ENCODE measurements at regions not wholly inside any gene's neighbourhood (a gene's known extent, or its start where the extent isn't known, plus 50 kb on each side); places are given as distances from the start of the nearest gene placed in this dataset.

GRCh38 chr18:51668607-51669006, 471.1 kb upstream of the MEX3C start:
- no peak for TF ChIP-seq POLR2AphosphoS5 (IDR thresholded peaks at IDR 0.05; ENCODE audit: low read depth)
- no peak for TF ChIP-seq REST (IDR thresholded peaks at IDR 0.05; ENCODE audit: insufficient replicate concordance, low read depth)
- no peak for TF ChIP-seq CTCF (IDR thresholded peaks at IDR 0.05; ENCODE audit: insufficient read depth, low read length)
- TF ChIP-seq GABPA (IDR thresholded peaks at IDR 0.05; ENCODE audit: low read depth), result no peak
- no peak for TF ChIP-seq SPI1 (IDR thresholded peaks at IDR 0.05; ENCODE audit: borderline replicate concordance, low read depth)
- H3K27ac ChIP-seq (replicated peaks), result no peak overlapping the region
- H3K27me3 ChIP-seq (ENCODE audit: insufficient read depth, poor library complexity, severe bottlenecking), result no peaks in the 10 kb centered on the region
- DNase-seq (ENCODE audit: low read depth in 1 of 2, low spot score in 1 of 2), result no peak
- no peak overlapping the region for H3K4me3 ChIP-seq (replicated peaks; ENCODE audit: insufficient read depth, low read length)

- TF ChIP-seq SPI1 (IDR thresholded peaks at IDR 0.05; ENCODE audit: borderline replicate concordance, low read depth), result no peak
- TF ChIP-seq CTCF (IDR thresholded peaks at IDR 0.05; ENCODE audit: insufficient read depth, low read length), result no peak
- TF ChIP-seq REST (IDR thresholded peaks at IDR 0.05; ENCODE audit: insufficient replicate concordance, low read depth), result no peak
- no peak for TF ChIP-seq POLR2AphosphoS5 (IDR thresholded peaks at IDR 0.05; ENCODE audit: low read depth)
- no peak for TF ChIP-seq GABPA (IDR thresholded peaks at IDR 0.05; ENCODE audit: low read depth)
- no peak for DNase-seq (ENCODE audit: low read depth in 1 of 2, low spot score in 1 of 2)
- no peaks in the 10 kb centered on the region for H3K27me3 ChIP-seq (ENCODE audit: insufficient read depth, poor library complexity, severe bottlenecking)
- H3K27ac ChIP-seq (replicated peaks), result no peak overlapping the region
- no peak overlapping the region for H3K4me3 ChIP-seq (replicated peaks; ENCODE audit: insufficient read depth, low read length)
Measured at GRCh38 chr18:51686590-51686989, 489.1 kb upstream of the MEX3C start.

GRCh38 chr18:51687845-51688585, 490.5 kb upstream of the MEX3C start:
- H3K27me3 ChIP-seq (ENCODE audit: insufficient read depth, poor library complexity, severe bottlenecking), result no peaks in the 10 kb centered on the region
- no peak for DNase-seq (ENCODE audit: low read depth in 1 of 2, low spot score in 1 of 2)
- TF ChIP-seq CTCF (IDR thresholded peaks at IDR 0.05; ENCODE audit: insufficient read depth, low read length) (no peak), GABPA (IDR thresholded peaks at IDR 0.05; ENCODE audit: low read depth) (no peak), POLR2AphosphoS5 (IDR thresholded peaks at IDR 0.05; ENCODE audit: low read depth) (no peak), REST (IDR thresholded peaks at IDR 0.05; ENCODE audit: insufficient replicate concordance, low read depth) (no peak), SPI1 (IDR thresholded peaks at IDR 0.05; ENCODE audit: borderline replicate concordance, low read depth) (no peak)

More at GRCh38 chr18:51687845-51688585, 490.5 kb upstream of the MEX3C start:
- Histone ChIP-seq H3K4me3 (replicated peaks; ENCODE audit: insufficient read depth, low read length) (no peak overlapping the region), H3K27ac (replicated peaks) (no peak overlapping the region)

All from HL-60 (cell line).